DND-41 (cell line): ENCODE measurements at regions not wholly inside any gene's neighbourhood (a gene's known extent, or its start where the extent isn't known, plus 50 kb on each side); places are given as distances from the start of the nearest gene placed in this dataset.

Experiments
- ATAC-seq: fragments of 200-7000 bp; cut with Tn5 transposase; 3 replicates; pipeline ENCODE4 v1.9.1; 2021; ENCODE audit warnings: low read depth; ENCODE audit not compliant: insufficient read depth
- DNase-seq: peaks from one replicate; pipeline ENCODE4 v3.0.0-alpha.2; 2020
- H2AFZ ChIP-seq: 2 replicates; pipeline ENCODE4 v1.6.0; 2012; ENCODE audit warnings: low read depth, low read length
- H3K27ac ChIP-seq: 2 replicates; pipeline ENCODE4 v1.5.1; 2012; ENCODE audit warnings: low read length, inconsistent platforms
- H3K27me3 ChIP-seq: fragments of 200-600 bp; sonication (generic); 2 replicates; pipeline ENCODE4 v1.6.0; 2012; ENCODE audit warnings: low read length, mild to moderate bottlenecking, inconsistent platforms; ENCODE audit not compliant: insufficient read depth, poor library complexity
- H3K36me3 ChIP-seq: 2 replicates; pipeline ENCODE4 v1.5.1; 2012; ENCODE audit warnings: low read length, inconsistent platforms; ENCODE audit not compliant: insufficient read depth
- H3K4me1 ChIP-seq: 2 replicates; pipeline ENCODE4 v1.5.1; 2012; ENCODE audit warnings: mild to moderate bottlenecking, low read length; ENCODE audit not compliant: insufficient read depth
- H3K4me2 ChIP-seq: 2 replicates; pipeline ENCODE4 v1.6.0; 2012; ENCODE audit warnings: mild to moderate bottlenecking, moderate library complexity, low read length, inconsistent platforms; ENCODE audit not compliant: insufficient read depth
- H3K4me3 ChIP-seq, 2 experiments: fragments of 200-600 bp in 1 of 2; shearing (Covaris generic) in 1 of 2; 2 replicates each; pipeline ENCODE4 v1.5.1; 2012 to 2016; ENCODE audit warnings: inconsistent platforms in 2 of 2, low read length in 2 of 2, mild to moderate bottlenecking in 2 of 2, low read depth in 1 of 2, moderate library complexity in 1 of 2
- H3K79me2 ChIP-seq: 2 replicates; pipeline ENCODE4 v1.6.0; 2012; ENCODE audit warnings: low read length, inconsistent platforms; ENCODE audit not compliant: insufficient read depth
- H3K9ac ChIP-seq: 2 replicates; pipeline ENCODE4 v1.6.0; 2012; ENCODE audit warnings: low read depth, mild to moderate bottlenecking, inconsistent platforms, low read length, moderate library complexity
- H3K9me3 ChIP-seq: 2 replicates; pipeline ENCODE4 v1.5.1; 2012; ENCODE audit warnings: low read length, moderate library complexity, mild to moderate bottlenecking, inconsistent platforms; ENCODE audit not compliant: insufficient read depth, severe bottlenecking
- H4K20me1 ChIP-seq: 2 replicates; pipeline ENCODE4 v1.6.0; 2012; ENCODE audit warnings: low read length; ENCODE audit not compliant: insufficient read depth
- CTCF ChIP-seq: IDR thresholded peaks from 2 replicates; pipeline ENCODE4 v1.5.1; 2012; ENCODE audit warnings: borderline replicate concordance, low read length, moderate library complexity, mild to moderate bottlenecking; ENCODE audit not compliant: poor library complexity, severe bottlenecking; ENCODE audit errors: extremely low read depth
- EZH2 ChIP-seq: IDR thresholded peaks from 3 replicates; pipeline ENCODE4 v1.6.1; 2012; ENCODE audit warnings: borderline replicate concordance, low read depth, mild to moderate bottlenecking, moderate library complexity, low read length, inconsistent platforms; ENCODE audit not compliant: severe bottlenecking

DNA sequence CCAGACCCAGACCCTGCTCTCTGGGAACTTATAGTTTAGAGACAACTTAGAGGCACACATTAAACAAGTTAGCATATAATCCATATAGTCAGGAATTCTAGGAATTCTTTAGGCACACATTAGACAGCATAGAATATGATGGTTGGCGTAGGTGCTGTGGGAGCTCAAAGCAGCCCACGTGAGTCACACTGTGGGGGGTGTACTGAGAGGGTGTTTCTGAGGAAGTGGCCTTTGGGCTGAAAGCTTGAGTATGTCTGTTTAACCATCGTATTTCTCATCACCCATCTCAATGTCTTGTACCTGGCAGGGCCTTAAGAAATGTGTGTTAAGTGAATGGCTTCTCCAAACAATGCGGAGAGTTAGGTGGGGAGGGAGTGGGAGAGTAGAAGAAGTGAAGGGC, 67.2 kb downstream of the TMEM30B start:
- Histone ChIP-seq H2AFZ (no peak overlapping the region), H3K9me3 (no peaks in the 10 kb centered on the region), H3K27ac (no peak overlapping the region), H3K79me2 (no peaks in the 10 kb centered on the region), H3K4me1 (no peaks in the 10 kb centered on the region), H3K36me3 (no peaks in the 10 kb centered on the region), H4K20me1 (no peaks in the 10 kb centered on the region), H3K9ac (no peak overlapping the region), H3K4me2 (no peak overlapping the region), H3K27me3 (peaks cover 9% of the 10 kb centered on the region), H3K4me3 (no peak overlapping the region)
- ATAC-seq (no peak), DNase-seq (no peak)
- TF ChIP-seq EZH2: no peak
- TF ChIP-seq CTCF: no peak

DNA sequence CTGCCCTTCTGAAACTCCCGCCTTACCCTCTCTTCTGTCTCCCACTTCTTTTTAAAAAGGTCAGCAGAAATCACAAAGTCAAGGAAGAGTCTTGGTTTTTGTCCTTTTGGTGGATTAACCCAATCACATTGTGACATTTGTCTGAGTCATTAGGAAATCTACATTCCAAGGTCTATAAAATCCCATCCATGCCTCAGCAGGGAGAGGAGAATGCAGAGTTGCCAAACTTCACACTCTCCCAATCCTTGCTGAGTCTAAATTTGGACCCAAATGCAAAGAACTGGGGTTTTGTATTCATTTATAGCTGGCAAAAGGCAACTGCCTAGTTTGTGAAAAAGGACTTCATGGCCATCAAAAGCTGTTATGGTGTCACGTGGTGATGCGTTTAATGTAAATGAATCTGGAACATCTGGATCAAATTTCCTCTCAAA, 67.9 kb downstream of the TMEM30B start:
- no peak overlapping the region for H3K27ac ChIP-seq
- no peaks in the 10 kb centered on the region for H3K9me3 ChIP-seq
- H3K36me3 ChIP-seq: no peaks in the 10 kb centered on the region
- DNase-seq (no peak), ATAC-seq (no peak)
- no peak overlapping the region for H3K4me2 ChIP-seq
- TF ChIP-seq CTCF (no peak), EZH2 (no peak)
- H3K9ac ChIP-seq: no peak overlapping the region
- no peaks in the 10 kb centered on the region for H4K20me1 ChIP-seq
- no peaks in the 10 kb centered on the region for H3K4me1 ChIP-seq
- no peak overlapping the region for H3K4me3 ChIP-seq
- H3K27me3 ChIP-seq: peaks cover 4% of the 10 kb centered on the region
- H3K79me2 ChIP-seq: no peaks in the 10 kb centered on the region
- H2AFZ ChIP-seq: no peak overlapping the region

DNA sequence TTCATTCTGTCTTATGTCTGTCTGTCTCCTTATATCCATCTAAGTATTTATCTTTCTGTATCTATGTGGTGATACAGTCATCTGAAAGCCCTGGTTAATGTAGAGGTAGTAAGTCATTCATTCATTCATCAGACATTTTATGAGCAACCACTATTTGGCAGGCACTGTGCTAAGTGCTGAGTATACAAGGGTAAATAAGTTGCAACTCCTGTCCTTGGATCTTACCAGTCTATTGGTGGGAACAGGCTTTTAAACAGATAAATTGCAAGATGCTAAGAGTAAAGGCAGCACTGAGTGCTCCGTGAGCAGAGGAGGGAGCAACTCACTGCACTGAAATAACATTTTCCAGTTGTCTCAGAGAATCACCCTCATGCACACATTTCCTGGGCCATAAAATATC, 68.6 kb downstream of the TMEM30B start:
- Histone ChIP-seq H3K9ac (no peak overlapping the region), H4K20me1 (no peaks in the 10 kb centered on the region), H3K36me3 (no peaks in the 10 kb centered on the region), H3K79me2 (no peaks in the 10 kb centered on the region), H2AFZ (no peak overlapping the region), H3K4me3 (no peak overlapping the region), H3K4me2 (no peak overlapping the region), H3K9me3 (no peaks in the 10 kb centered on the region), H3K27me3 (peaks cover 4% of the 10 kb centered on the region), H3K27ac (no peak overlapping the region), H3K4me1 (no peaks in the 10 kb centered on the region)
- ATAC-seq (no peak), DNase-seq (no peak)
- TF ChIP-seq CTCF (no peak), EZH2 (no peak)

DNA sequence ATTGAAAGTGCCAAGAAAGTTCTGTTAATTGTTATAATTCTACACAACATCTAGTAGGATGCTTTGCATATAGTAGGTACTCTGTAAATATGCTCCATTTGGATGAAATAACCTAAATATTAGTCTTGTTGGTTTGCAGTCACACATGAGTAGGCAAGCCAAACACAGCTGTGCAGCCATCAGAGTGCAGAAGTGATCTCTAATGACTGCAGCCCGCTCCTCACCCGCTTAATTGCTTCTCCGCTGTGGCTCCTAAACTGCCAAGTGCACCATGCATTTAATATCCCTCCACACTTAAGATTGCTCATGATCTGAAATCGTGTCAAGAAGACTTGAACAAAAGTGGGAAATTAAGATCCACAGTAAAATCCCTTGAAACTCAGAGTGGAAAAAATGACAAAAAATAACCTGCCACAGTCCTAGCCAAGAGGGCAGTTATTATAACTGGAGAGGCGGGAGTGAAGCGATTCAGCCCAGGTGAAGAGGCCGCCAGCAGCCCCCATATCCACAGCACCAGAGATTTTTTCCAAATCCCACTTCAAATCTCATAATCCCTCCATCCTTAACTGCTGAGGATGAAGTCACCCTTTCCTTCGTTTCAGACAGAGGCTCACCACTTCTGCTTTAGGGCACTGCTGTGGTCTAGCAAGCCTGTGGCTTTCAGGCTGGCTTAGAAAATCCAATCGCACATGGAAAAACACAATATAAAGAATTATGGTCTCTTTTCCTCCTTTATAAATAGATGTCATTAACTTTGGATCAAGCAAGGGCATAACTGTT, 69.5 kb downstream of the TMEM30B start:
- Histone ChIP-seq H2AFZ (no peak overlapping the region), H3K9ac (no peak overlapping the region), H4K20me1 (no peaks in the 10 kb centered on the region), H3K4me3 (no peak overlapping the region), H3K4me1 (no peaks in the 10 kb centered on the region), H3K27ac (no peak overlapping the region), H3K79me2 (no peaks in the 10 kb centered on the region), H3K4me2 (no peak overlapping the region), H3K9me3 (no peaks in the 10 kb centered on the region), H3K27me3 (peaks cover 4% of the 10 kb centered on the region), H3K36me3 (no peaks in the 10 kb centered on the region)
- no peak for DNase-seq
- ATAC-seq: no peak
- TF ChIP-seq CTCF (no peak), EZH2 (no peak)
